SU-DHL-6 (cell line): ENCODE measurements at regions not wholly inside any gene's neighbourhood (a gene's known extent, or its start where the extent isn't known, plus 50 kb on each side); places are given as distances from the start of the nearest gene placed in this dataset.

Source experiments
- H2AFZ ChIP-seq: fragments of 200-600 bp; sonication (generic); 2 replicates; pipeline ENCODE4 v1.6.1; 2014; ENCODE audit warnings: low read depth, mild to moderate bottlenecking, moderate library complexity, mixed read lengths, antibody characterized with exemption, low read length; ENCODE audit not compliant: severe bottlenecking
- H3F3A ChIP-seq: fragments of 200-600 bp; shearing (Covaris generic); 2 replicates; pipeline ENCODE4 v1.6.0; 2016; ENCODE audit warnings: antibody characterized with exemption, mild to moderate bottlenecking; ENCODE audit not compliant: insufficient read depth
- H3K27ac ChIP-seq: fragments of 200-600 bp; sonication (generic); 2 replicates; pipeline ENCODE4 v1.5.1; 2016; ENCODE audit warnings: low read depth, mild to moderate bottlenecking, low read length, moderate library complexity, mixed read lengths
- H3K27me3 ChIP-seq: fragments of 200-600 bp; sonication (generic), shearing (Covaris generic); 2 replicates; pipeline ENCODE4 v1.6.0; 2014; ENCODE audit warnings: mild to moderate bottlenecking, low read length
- H3K36me3 ChIP-seq: fragments of 200-600 bp; sonication (generic); 2 replicates; pipeline ENCODE4 v1.6.1; 2014; ENCODE audit warnings: mild to moderate bottlenecking, low read length, mixed read lengths
- H3K4me2 ChIP-seq: fragments of 300-600, 200-600 bp; shearing (Covaris generic), sonication (generic); 2 replicates; pipeline ENCODE4 v1.6.0; 2014; ENCODE audit warnings: low read length, low read depth, mild to moderate bottlenecking; ENCODE audit not compliant: poor library complexity, severe bottlenecking
- H3K4me3 ChIP-seq: fragments of 200-600 bp; sonication (generic); 2 replicates; pipeline ENCODE4 v1.5.1; 2014; ENCODE audit warnings: antibody characterized with exemption, low read length, mild to moderate bottlenecking, mixed read lengths; ENCODE audit not compliant: insufficient read depth, poor library complexity, severe bottlenecking
- H3K79me2 ChIP-seq: fragments of 200-600 bp; sonication (generic); 2 replicates; pipeline ENCODE4 v1.6.1; 2014; ENCODE audit warnings: mild to moderate bottlenecking, low read length, moderate library complexity; ENCODE audit not compliant: insufficient read depth
- H3K9ac ChIP-seq: fragments of 200-600 bp; sonication (generic); 2 replicates; pipeline ENCODE4 v1.7.0; 2014; ENCODE audit warnings: mild to moderate bottlenecking, low read length
- H3K9me2 ChIP-seq: fragments of 200-600 bp; sonication (generic); replicated peaks from 2 replicates; pipeline ENCODE4 v1.6.1; 2014; ENCODE audit warnings: low read length; ENCODE audit not compliant: insufficient read depth
- H3K9me3 ChIP-seq: fragments of 200-600 bp; sonication (generic); 2 replicates; pipeline ENCODE4 v1.6.1; 2014; ENCODE audit warnings: low read length, mixed read lengths; ENCODE audit not compliant: insufficient read depth
- H4K20me1 ChIP-seq: fragments of 200-600 bp; sonication (generic); 2 replicates; pipeline ENCODE4 v1.6.1; 2014; ENCODE audit warnings: low read depth, mild to moderate bottlenecking, antibody characterized with exemption, low read length, moderate library complexity, mixed read lengths
- CTCF ChIP-seq: fragments of 200-600 bp; sonication (generic); IDR thresholded peaks from one replicate; pipeline ENCODE4 v1.5.1; 2017; ENCODE audit warnings: antibody characterized with exemption, mild to moderate bottlenecking, low read length, moderate library complexity; ENCODE audit not compliant: insufficient read depth, poor library complexity, severe bottlenecking
- EZH2phosphoT487 ChIP-seq: fragments of 200-600 bp; sonication (generic), shearing (Covaris generic); conservative IDR thresholded peaks from 2 replicates; pipeline ENCODE4 v1.6.1; 2018; ENCODE audit warnings: mild to moderate bottlenecking, antibody characterized with exemption, low read length, moderate library complexity, mixed read lengths

- TF ChIP-seq EZH2phosphoT487 (no peak), CTCF (no peak)
- Histone ChIP-seq H3K4me3 (no peak overlapping the region), H3K9ac (no peak overlapping the region), H3K36me3 (no peaks in the 10 kb centered on the region), H2AFZ (no peak overlapping the region), H3K27me3 (no peaks in the 10 kb centered on the region), H3K4me2 (no peak overlapping the region), H3K27ac (no peak overlapping the region), H3K79me2 (no peaks in the 10 kb centered on the region), H3F3A (no peaks in the 10 kb centered on the region), H3K9me3 (no peaks in the 10 kb centered on the region), H3K9me2 (no peaks in the 10 kb centered on the region), H4K20me1 (no peaks in the 10 kb centered on the region)
These were observed 176.7 kb upstream of the CADPS start for GRCh38 chr3:63051920-63052319.

GRCh38 chr3:63056932-63057331, 181.7 kb upstream of the CADPS start:
- Histone ChIP-seq H3K27ac (no peak overlapping the region), H3K36me3 (no peaks in the 10 kb centered on the region), H3K27me3 (no peaks in the 10 kb centered on the region), H3K9me2 (no peaks in the 10 kb centered on the region), H3F3A (no peaks in the 10 kb centered on the region), H2AFZ (no peak overlapping the region), H4K20me1 (no peaks in the 10 kb centered on the region), H3K79me2 (no peaks in the 10 kb centered on the region), H3K9ac (no peak overlapping the region), H3K4me3 (no peak overlapping the region), H3K9me3 (no peaks in the 10 kb centered on the region), H3K4me2 (no peak overlapping the region)
- TF ChIP-seq CTCF (no peak), EZH2phosphoT487 (no peak)

- TF ChIP-seq EZH2phosphoT487, result no peak
- no peak for TF ChIP-seq CTCF
- Histone ChIP-seq H3K4me2 (no peak overlapping the region), H3K27me3 (no peaks in the 10 kb centered on the region), H3K9ac (no peak overlapping the region), H3K4me3 (no peak overlapping the region), H3K36me3 (no peaks in the 10 kb centered on the region), H3K27ac (no peak overlapping the region), H3K9me3 (no peaks in the 10 kb centered on the region), H2AFZ (no peak overlapping the region), H3F3A (no peaks in the 10 kb centered on the region), H3K9me2 (no peaks in the 10 kb centered on the region), H3K79me2 (no peaks in the 10 kb centered on the region), H4K20me1 (no peaks in the 10 kb centered on the region)
These were observed 185.2 kb upstream of the CADPS start for GRCh38 chr3:63060412-63060811.

- TF ChIP-seq CTCF, result no peak
- no peak for TF ChIP-seq EZH2phosphoT487
- no peaks in the 10 kb centered on the region for H4K20me1 ChIP-seq
- H3K79me2 ChIP-seq, result no peaks in the 10 kb centered on the region
- no peak overlapping the region for H3K27ac ChIP-seq
- no peak overlapping the region for H3K4me3 ChIP-seq
- H3K9ac ChIP-seq, result no peak overlapping the region
- H3K9me2 ChIP-seq, result no peaks in the 10 kb centered on the region
- H3K36me3 ChIP-seq, result no peaks in the 10 kb centered on the region
- no peaks in the 10 kb centered on the region for H3K9me3 ChIP-seq
- no peaks in the 10 kb centered on the region for H3K27me3 ChIP-seq
- H2AFZ ChIP-seq, result no peak overlapping the region
- no peaks in the 10 kb centered on the region for H3F3A ChIP-seq
- H3K4me2 ChIP-seq, result no peak overlapping the region
These were observed 186.2 kb upstream of the CADPS start for GRCh38 chr3:63061449-63061848.
